OCI-LY1 (cell line): ENCODE measurements at regions not wholly inside any gene's neighbourhood (a gene's known extent, or its start where the extent isn't known, plus 50 kb on each side); places are given as distances from the start of the nearest gene placed in this dataset.

Source experiments
- H2AFZ ChIP-seq: fragments of 200-600 bp; sonication (generic), shearing (Covaris generic); 2 replicates; pipeline ENCODE4 v1.6.0; 2014; ENCODE audit warnings: antibody characterized with exemption, mild to moderate bottlenecking, low read length
- H3F3A ChIP-seq: fragments of 200-600 bp; sonication (generic), shearing (Covaris generic); 2 replicates; pipeline ENCODE4 v1.6.0; 2014; ENCODE audit warnings: mild to moderate bottlenecking, antibody characterized with exemption, low read length, moderate library complexity; ENCODE audit not compliant: insufficient read depth
- H3K27ac ChIP-seq: fragments of 200-600 bp; sonication (generic); 2 replicates; pipeline ENCODE4 v1.5.1; 2014; ENCODE audit warnings: low read length, mixed run types, mild to moderate bottlenecking, low read depth; ENCODE audit not compliant: poor library complexity, severe bottlenecking
- H3K27me3 ChIP-seq: fragments of 200-600 bp; sonication (generic); 2 replicates; pipeline ENCODE4 v1.6.0; 2014; ENCODE audit warnings: antibody characterized with exemption, mild to moderate bottlenecking, low read length, moderate library complexity; ENCODE audit not compliant: insufficient read depth
- H3K36me3 ChIP-seq: fragments of 200-600 bp; sonication (generic); 2 replicates; pipeline ENCODE4 v1.6.1; 2014; ENCODE audit warnings: mild to moderate bottlenecking, antibody characterized with exemption, low read length, moderate library complexity, mixed read lengths; ENCODE audit not compliant: insufficient read depth
- H3K4me1 ChIP-seq: fragments of 200-600 bp; sonication (generic); 2 replicates; pipeline ENCODE4 v1.5.1; 2014; ENCODE audit warnings: mild to moderate bottlenecking, low read length, moderate library complexity; ENCODE audit not compliant: insufficient read depth, severe bottlenecking
- H3K4me2 ChIP-seq: fragments of 200-600 bp; sonication (generic), shearing (Covaris generic); 2 replicates; pipeline ENCODE4 v1.6.1; 2014; ENCODE audit warnings: low read length
- H3K4me3 ChIP-seq: fragments of 200-600 bp; sonication (generic); 2 replicates; pipeline ENCODE4 v1.5.1; 2014; ENCODE audit warnings: low read length, low read depth, mild to moderate bottlenecking, mixed read lengths; ENCODE audit not compliant: poor library complexity, severe bottlenecking
- H3K79me2 ChIP-seq: fragments of 200-600 bp; shearing (Covaris generic); 2 replicates; pipeline ENCODE4 v1.6.1; 2016; ENCODE audit warnings: mixed run types, low read length, mixed read lengths; ENCODE audit not compliant: insufficient read depth
- H3K9ac ChIP-seq: fragments of 200-600 bp; sonication (generic), shearing (Covaris generic); 2 replicates; pipeline ENCODE4 v1.6.1; 2014; ENCODE audit warnings: mild to moderate bottlenecking, low read length, mixed read lengths
- H3K9me2 ChIP-seq: fragments of 200-600 bp; sonication (generic), shearing (Covaris generic); 2 replicates; pipeline ENCODE4 v1.6.1; 2014; ENCODE audit warnings: low read depth, mild to moderate bottlenecking, low read length, mixed read lengths
- H3K9me3 ChIP-seq: fragments of 200-600 bp; shearing (Covaris generic); 2 replicates; pipeline ENCODE4 v1.6.1; 2014; ENCODE audit warnings: low read length, mixed read lengths
- H4K20me1 ChIP-seq: fragments of 200-600 bp; sonication (generic), shearing (Covaris generic); 2 replicates; pipeline ENCODE4 v1.6.0; 2016; ENCODE audit warnings: mild to moderate bottlenecking, low read length; ENCODE audit not compliant: insufficient read depth
- CTCF ChIP-seq: fragments of 200-600 bp; sonication (generic), shearing (Covaris generic); IDR thresholded peaks from 2 replicates; pipeline ENCODE4 v1.5.1; 2017; ENCODE audit warnings: mild to moderate bottlenecking, antibody characterized with exemption, low read length, moderate library complexity, mixed read lengths
- EZH2 ChIP-seq: fragments of 200-600 bp; sonication (generic), shearing (Covaris generic); IDR thresholded peaks from 2 replicates; pipeline ENCODE4 v1.8.0; 2017; ENCODE audit warnings: borderline replicate concordance, mixed run types, mild to moderate bottlenecking, antibody characterized with exemption, low read length, moderate library complexity, mixed read lengths

GRCh38 chr1:54456361-54456760 is 50.2 kb upstream of the SSBP3 start:
- H2AFZ ChIP-seq, result no peak overlapping the region
- no peaks in the 10 kb centered on the region; the same call in 1 of the 2 replicates for H3K27me3 ChIP-seq
- no peak overlapping the region for H3K4me3 ChIP-seq
- no peaks in the 10 kb centered on the region for H3F3A ChIP-seq
- H3K9me3 ChIP-seq, result no peaks in the 10 kb centered on the region
- H3K36me3 ChIP-seq, result no peaks in the 10 kb centered on the region
- H3K4me1 ChIP-seq, result no peaks in the 10 kb centered on the region
- H3K9me2 ChIP-seq, result no peaks in the 10 kb centered on the region
- H3K79me2 ChIP-seq, result no peaks in the 10 kb centered on the region
- no peak overlapping the region for H3K4me2 ChIP-seq
- H3K9ac ChIP-seq, result no peak overlapping the region
- no peaks in the 10 kb centered on the region for H4K20me1 ChIP-seq
- no peak overlapping the region for H3K27ac ChIP-seq
- no peak for TF ChIP-seq EZH2
- TF ChIP-seq CTCF, result no peak
